AG04450 (cell line): ENCODE measurements at regions not wholly inside any gene's neighbourhood (a gene's known extent, or its start where the extent isn't known, plus 50 kb on each side); places are given as distances from the start of the nearest gene placed in this dataset.

Experiments
- CTCF ChIA-PET: fragments of 300-600, 350-600 bp; formaldehyde crosslinking; extraction: SDS; loops from one replicate; lab custom pipeline; 2022; ENCODE audit warnings: antibody characterized with exemption, inconsistent platforms; lab: Charles Lee
- POLR2A ChIA-PET: fragments of 350-600 bp; formaldehyde crosslinking; extraction: SDS; loops from one replicate; lab custom pipeline; 2021; ENCODE audit warnings: antibody characterized with exemption, inconsistent platforms; lab: Yijun Ruan, JAX
- DNase-seq: peaks from one replicate; pipeline ENCODE4 v3.0.0-alpha.2; 2011; ENCODE audit warnings: low read depth, low spot score
- H3K27ac ChIP-seq: one replicate; pipeline ENCODE4 v1.5.1; 2012; ENCODE audit warnings: low read depth, low read length, control low read depth
- H3K27me3 ChIP-seq: one replicate; pipeline ENCODE4 v1.6.0; 2012; ENCODE audit warnings: low read length; ENCODE audit not compliant: control insufficient read depth, insufficient read depth
- H3K4me3 ChIP-seq: 2 replicates; pipeline ENCODE4 v1.5.1; 2011; ENCODE audit warnings: mild to moderate bottlenecking, low read depth, low read length, control low read depth
- H3K9me3 ChIP-seq: 2 replicates; pipeline ENCODE4 v1.5.1; 2012; ENCODE audit warnings: low read length; ENCODE audit not compliant: control insufficient read depth, insufficient read depth
- CTCF ChIP-seq: IDR thresholded peaks from 2 replicates; pipeline ENCODE4 v1.5.1; 2011; ENCODE audit warnings: low read depth, low read length, control low read depth, inconsistent platforms

DNA sequence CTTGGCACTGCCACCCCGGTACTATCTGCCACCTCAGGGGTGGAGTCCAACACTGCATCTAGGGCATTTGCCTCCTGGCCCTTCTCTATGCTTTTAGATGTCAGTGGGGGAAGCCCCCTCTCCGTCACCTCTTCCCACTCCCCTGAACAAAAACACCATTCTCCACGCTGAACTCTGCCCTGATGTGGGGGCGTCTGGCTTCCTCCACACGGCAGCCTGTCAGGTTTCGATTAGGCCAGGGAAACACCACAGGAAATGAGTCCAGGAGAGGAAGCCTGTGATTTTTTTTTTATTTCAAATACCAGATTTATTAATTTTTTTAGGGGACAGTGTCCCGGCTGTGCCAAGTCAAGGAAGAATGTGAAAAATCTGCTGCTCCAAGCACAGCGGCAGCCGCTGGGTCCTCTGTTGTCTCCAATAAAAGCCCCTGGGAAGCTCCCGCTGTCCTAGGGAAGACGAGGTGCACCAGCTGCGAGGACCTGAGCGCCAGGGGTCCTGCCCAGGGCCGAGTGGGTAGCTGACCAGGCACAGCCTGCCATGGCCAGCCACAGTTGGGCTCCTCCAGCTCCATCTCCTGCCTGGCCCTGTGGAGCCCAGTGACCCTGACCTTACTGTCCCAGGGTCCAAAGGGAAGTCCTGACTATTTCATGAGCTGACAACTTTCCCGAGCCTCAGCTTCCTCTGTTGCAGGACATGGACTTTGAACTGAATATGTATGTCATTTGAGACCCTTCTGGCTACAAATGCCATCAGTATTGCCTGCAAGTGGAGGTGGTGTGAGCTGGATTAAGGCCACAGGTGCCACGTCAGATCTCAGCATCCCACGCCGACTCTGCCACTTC, 336.7 kb downstream of the FOXL1 start:
- H3K27me3 ChIP-seq = no peaks in the 10 kb centered on the region
- peaks cover 18% of the 10 kb centered on the region for H3K9me3 ChIP-seq
- no peak overlapping the region for H3K27ac ChIP-seq
- no peak for DNase-seq
- CTCF ChIA-PET = no interaction called here
- H3K4me3 ChIP-seq = no peak overlapping the region
- POLR2A ChIA-PET = no interaction called here
- no peak for TF ChIP-seq CTCF

DNA sequence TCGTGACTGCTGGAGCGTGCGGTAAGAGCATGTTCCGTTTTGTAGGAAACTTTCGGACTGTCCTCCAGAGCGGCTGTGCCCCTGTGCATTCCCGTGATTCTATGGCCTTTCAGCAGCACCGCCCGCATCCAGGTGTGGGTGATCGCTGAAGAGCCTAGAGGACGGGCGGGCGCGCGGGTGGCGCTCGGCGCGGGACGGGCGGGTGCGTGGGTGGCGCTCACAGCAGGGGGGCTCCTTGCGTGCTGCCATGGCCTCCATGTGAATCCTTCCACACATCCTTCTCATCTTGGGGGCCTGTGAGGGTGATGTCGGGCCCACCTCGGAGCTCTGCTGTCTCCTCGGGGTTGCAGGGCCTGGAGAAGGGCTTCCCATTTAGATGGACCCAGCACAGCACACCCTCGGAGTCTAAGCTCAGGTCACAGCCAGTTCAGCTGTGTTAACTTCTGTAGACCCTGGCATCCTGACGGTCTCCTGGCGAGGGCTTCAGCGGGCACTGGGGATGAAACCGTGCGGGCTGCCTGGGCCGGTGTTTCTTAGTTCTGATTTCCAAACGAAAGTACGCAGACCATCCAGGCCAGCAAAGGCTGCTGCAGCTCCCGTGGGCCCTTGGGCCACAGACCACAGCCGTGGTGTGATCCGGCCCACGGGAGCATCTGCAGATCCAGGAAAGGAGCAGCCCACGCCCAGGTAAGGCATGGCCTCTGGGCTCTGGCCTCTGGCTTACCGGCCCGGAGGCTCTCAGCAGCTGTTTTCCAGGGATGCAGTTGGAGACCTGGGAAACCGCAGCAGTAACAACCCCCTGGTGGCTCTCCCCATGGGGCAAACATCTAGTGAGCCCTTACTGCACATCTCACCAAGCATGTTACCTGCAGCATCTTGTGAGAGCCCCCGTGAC, 339.4 kb downstream of the FOXL1 start:
- peaks cover 33% of the 10 kb centered on the region for H3K9me3 ChIP-seq
- POLR2A ChIA-PET = no interaction called here
- no peak for TF ChIP-seq CTCF
- H3K4me3 ChIP-seq = no peak overlapping the region
- no peak for DNase-seq
- CTCF ChIA-PET = interaction anchor here (0.6 kb wide), 1 partner anchor 285 kb away, joined by 6 read pairs; no protein-coding TSS in a partner anchor
- H3K27ac ChIP-seq = no peak overlapping the region
- no peaks in the 10 kb centered on the region for H3K27me3 ChIP-seq

DNA sequence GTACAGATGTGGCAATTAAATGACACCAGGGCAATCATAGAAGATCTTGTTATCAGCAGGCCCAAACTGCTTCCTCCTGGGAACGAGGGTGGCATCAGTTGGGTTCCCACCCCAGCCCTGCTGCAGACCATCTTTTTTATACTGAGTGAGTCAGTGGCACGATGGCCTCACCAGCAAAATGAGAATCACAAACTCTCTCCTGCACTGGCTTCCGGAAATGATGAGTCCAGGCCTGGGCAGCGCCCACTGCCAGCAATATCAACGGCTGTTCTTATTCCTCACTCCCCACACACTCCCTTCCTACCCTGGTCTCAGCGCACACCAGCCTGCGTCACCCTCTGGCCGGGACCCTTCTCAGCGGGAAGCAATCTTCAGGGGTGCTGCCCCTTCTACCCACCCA, 340.3 kb downstream of the FOXL1 start:
- ChIA-PET POLR2A (no interaction called here), CTCF (no interaction called here)
- Histone ChIP-seq H3K4me3 (no peak overlapping the region), H3K9me3 (peaks cover 33% of the 10 kb centered on the region), H3K27me3 (no peaks in the 10 kb centered on the region), H3K27ac (no peak overlapping the region)
- DNase-seq = no peak
- no peak for TF ChIP-seq CTCF

DNA sequence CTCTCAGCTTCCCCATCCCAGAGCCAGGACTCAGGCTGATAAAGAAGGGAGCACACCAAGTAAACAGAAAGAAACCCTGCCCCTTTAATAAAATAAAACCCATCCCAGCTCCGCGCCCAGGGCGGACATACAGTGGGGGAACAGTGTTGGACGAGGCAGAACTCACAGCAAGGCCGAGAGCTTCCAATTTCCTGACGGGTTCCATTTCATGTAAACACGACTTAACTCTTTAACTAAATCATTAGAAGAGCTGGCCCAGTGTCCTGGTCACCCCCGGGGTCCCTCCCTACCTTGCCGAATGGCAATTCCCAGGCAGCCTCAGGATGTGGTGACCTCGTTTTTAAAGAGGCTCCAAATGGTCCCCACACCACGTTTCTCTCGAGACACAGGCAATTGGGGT, 340.7 kb downstream of the FOXL1 start:
- ChIA-PET CTCF (no interaction called here), POLR2A (no interaction called here)
- TF ChIP-seq CTCF = no peak
- Histone ChIP-seq H3K4me3 (no peak overlapping the region), H3K27me3 (no peaks in the 10 kb centered on the region), H3K27ac (no peak overlapping the region), H3K9me3 (peaks cover 33% of the 10 kb centered on the region)
- no peak for DNase-seq
